ENCODE measurements at regions not wholly inside any gene's neighbourhood (a gene's known extent, or its start where the extent isn't known, plus 50 kb on each side); places are given as distances from the start of the nearest gene placed in this dataset.
"Not testable (repeated sequence)": the region's sequence is repeated elsewhere in the genome, so short reads cannot be mapped to it uniquely, and the experiment has no call there.

- Histone ChIP-seq H3K36me3 (no peaks in the 10 kb centered on the region), H3K4me1 (no peaks in the 10 kb centered on the region), H3K27me3 (no peaks in the 10 kb centered on the region), H3K4me2 (no peak overlapping the region), H3K4me3 (no peak overlapping the region), H3K9me3 (no peaks in the 10 kb centered on the region), H3K27ac (no peak overlapping the region), H4K20me1 (no peaks in the 10 kb centered on the region), H3K9ac (no peak overlapping the region)
- TF ChIP-seq Cebpa-rat (IDR thresholded peaks at IDR 0.05) = no peak
Measured at GRCh38 chr4:100907465-100908454, 389.9 kb upstream of the EMCN start.

DNA sequence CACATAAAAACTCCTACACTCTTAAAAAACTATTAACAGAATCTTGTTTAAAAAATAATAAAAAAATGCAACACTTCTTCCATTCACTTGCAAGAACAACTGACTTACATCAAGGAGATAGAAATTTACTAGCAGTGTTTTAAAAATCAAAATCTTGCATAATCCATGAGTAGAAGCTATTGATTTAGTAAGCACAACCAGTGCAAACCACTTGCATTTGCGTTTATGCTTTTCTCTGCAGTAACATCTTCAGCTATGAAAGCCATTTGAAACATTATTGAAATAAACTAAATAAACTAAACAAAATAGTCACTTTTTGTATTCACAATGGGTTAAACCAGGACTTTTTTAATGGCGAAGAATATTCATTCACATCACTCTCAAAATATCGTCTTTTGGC, 389.2 kb upstream of the EMCN start:
- H3K27me3 ChIP-seq = no peaks in the 10 kb centered on the region
- H3K4me3 ChIP-seq = no peak overlapping the region
- H3K36me3 ChIP-seq = no peaks in the 10 kb centered on the region
- no peak overlapping the region for H3K4me2 ChIP-seq
- TF ChIP-seq Cebpa-rat (IDR thresholded peaks at IDR 0.05) = no peak
- H3K9me3 ChIP-seq = no peaks in the 10 kb centered on the region
- no peak overlapping the region for H3K9ac ChIP-seq
- H3K27ac ChIP-seq = no peak overlapping the region
- H4K20me1 ChIP-seq = no peaks in the 10 kb centered on the region
- H3K4me1 ChIP-seq = no peaks in the 10 kb centered on the region

DNA sequence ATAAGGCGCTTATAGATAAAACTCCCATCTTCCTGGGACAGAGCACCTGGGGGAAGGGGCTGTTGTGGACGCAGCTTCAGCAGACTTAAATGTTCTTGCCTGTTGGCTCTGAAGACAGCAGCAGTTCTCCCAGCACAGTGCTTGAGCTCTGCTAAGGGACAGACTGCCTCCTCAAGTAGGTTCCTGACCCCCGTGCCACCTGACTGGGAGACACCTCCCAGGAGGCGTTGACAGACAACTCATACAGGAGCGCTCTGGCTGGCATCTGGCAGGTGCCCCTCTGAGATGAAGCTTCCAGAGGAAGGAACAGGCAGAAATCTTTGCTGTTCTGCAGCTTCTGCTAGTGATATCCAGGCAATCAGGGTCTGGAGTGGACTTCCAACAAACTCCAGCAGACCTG, 383.1 kb upstream of the EMCN start:
- H3K27ac ChIP-seq, H3K27me3 ChIP-seq, H3K36me3 ChIP-seq: not testable (repeated sequence)

DNA sequence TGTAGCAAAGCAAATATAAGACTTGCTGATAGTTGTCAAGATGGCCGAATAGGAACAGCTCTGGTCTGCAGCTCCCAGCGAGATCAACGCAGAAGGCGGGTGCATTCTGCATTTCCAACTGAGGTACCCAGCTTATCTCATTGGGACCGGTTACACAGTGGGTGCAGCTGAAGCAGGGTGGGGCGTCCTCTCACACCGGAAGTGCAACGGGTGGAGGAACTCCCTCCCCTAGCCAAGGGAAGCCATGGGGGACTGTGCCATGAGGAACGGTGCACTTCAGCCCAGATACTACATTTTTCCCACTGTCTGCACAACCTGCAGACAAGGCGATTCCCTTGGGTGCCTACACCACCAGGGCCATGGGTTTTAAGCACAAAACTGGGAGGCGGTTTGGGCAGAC, 382.3 kb upstream of the EMCN start:
- H3K36me3 ChIP-seq = no peaks in the 10 kb centered on the region
- H3K27me3 ChIP-seq = no peaks in the 10 kb centered on the region
- H3K4me2 ChIP-seq = no peak overlapping the region
- no peak overlapping the region for H3K27ac ChIP-seq
- no peak overlapping the region for H3K4me3 ChIP-seq
- H3K4me1 ChIP-seq = 0 out of 2 replicates have a peak, but pooled peaks cover 4% of the 10 kb centered on the region
- H3K9me3 ChIP-seq = no peaks in the 10 kb centered on the region
- no peaks in the 10 kb centered on the region for H4K20me1 ChIP-seq
- no peak for TF ChIP-seq Cebpa-rat (IDR thresholded peaks at IDR 0.05)
- no peak overlapping the region for H3K9ac ChIP-seq

More for the DNA sequence above, 383.1 kb upstream of the EMCN start:
- not testable (repeated sequence) for H3K9me3 ChIP-seq, H4K20me1 ChIP-seq, H3K9ac ChIP-seq, H3K4me1 ChIP-seq, H3K4me3 ChIP-seq, H3K4me2 ChIP-seq

DNA sequence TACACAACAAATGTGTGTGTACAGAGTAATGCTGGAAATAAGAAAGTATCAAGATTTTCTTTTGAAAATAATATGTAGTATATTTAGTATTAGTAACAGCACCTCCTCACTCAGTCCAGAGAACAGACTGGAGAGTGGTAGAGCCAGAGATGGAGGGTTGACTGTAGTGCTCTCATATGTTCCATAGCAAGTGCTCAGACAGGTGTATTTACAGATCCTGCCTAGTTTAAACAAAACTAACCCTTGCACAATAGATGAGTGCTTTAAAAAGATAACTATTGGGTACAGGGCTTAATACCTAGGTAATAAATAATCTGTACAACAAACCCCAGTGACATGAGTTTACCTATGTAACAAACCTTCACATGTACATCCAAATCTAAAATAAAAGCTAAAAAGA, 381.0 kb upstream of the EMCN start:
- TF ChIP-seq Cebpa-rat (IDR thresholded peaks at IDR 0.05) = no peak
- no peaks in the 10 kb centered on the region for H3K36me3 ChIP-seq
- no peak overlapping the region for H3K9ac ChIP-seq
- H3K27me3 ChIP-seq = no peaks in the 10 kb centered on the region
- no peaks in the 10 kb centered on the region for H4K20me1 ChIP-seq
- no peak overlapping the region for H3K4me2 ChIP-seq
- no peak overlapping the region for H3K27ac ChIP-seq
- no peak overlapping the region for H3K4me3 ChIP-seq
- 0 out of 2 replicates have a peak, but pooled peaks cover 5% of the 10 kb centered on the region for H3K4me1 ChIP-seq
- no peaks in the 10 kb centered on the region for H3K9me3 ChIP-seq

DNA sequence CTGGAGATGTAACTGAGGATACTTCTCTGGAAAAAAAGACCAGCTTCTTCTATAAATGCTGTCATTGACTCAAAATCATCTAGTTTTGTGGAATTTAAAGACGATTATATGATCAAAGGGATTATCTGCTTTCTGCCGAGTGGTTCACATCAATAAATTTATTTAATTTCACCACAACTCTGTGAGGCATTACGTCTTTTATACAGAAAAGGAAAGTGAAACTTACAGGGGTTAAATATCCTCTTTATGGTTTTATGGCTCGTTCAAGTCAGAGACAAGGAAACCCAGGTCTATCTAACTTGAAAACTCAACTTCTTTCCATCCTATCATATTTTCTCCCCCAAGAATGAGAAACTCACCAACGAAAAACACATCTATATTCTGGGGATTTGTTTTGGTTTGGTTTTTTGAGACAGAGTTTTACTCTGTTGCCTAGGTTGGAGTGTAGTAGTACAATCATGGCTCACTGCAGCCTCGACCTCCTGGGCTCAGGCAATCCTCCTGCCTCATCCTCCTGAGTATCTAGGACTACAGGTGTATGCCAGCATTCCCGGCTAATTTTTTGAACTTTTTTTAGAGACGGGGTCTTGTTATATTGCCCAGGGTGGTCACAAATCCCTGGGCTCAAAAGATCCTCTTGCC, 377.9 kb upstream of the EMCN start:
- Histone ChIP-seq H3K9me3 (no peaks in the 10 kb centered on the region), H3K4me1 (0 out of 2 replicates have a peak, but pooled peaks cover 5% of the 10 kb centered on the region), H3K27me3 (no peaks in the 10 kb centered on the region), H3K9ac (peak overlapping the region; percentile 26), H3K4me2 (peak overlapping the region; percentile 65), H3K27ac (peak overlapping the region; percentile 53), H4K20me1 (no peaks in the 10 kb centered on the region), H3K36me3 (no peaks in the 10 kb centered on the region), H3K4me3 (peak overlapping the region; percentile 57)
- TF ChIP-seq Cebpa-rat (IDR thresholded peaks at IDR 0.05) = no peak

DNA sequence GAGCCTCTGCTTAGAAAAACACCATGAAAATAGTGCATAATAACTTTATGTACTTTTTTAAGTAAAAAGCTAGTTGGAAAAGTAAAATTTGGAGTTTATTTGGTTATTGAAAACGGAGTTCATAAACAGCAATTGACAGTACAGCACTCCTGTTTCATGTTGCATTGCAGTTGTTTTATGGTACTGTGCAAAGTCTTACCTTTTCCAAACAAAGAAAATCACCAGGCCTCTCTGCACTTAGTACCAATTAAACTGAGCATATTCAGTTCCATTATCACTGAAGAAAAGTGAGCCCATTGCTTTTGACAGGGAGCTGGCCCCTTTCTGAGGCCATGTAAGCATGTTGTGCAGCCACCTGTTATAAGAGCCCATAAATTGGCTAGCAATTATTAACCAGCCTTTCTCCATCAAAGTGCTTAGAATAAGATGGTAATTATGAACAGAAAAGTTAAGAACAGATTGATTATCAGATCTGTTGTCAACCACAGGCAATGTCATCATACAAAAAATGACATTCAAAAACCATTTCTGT, 376.6 kb upstream of the EMCN start:
- Histone ChIP-seq H3K4me1 (0 out of 2 replicates have a peak, but pooled peaks cover 5% of the 10 kb centered on the region), H3K27me3 (no peaks in the 10 kb centered on the region), H3K9ac (no peak overlapping the region), H4K20me1 (no peaks in the 10 kb centered on the region), H3K27ac (no peak overlapping the region), H3K4me2 (no peak overlapping the region), H3K4me3 (no peak overlapping the region), H3K36me3 (no peaks in the 10 kb centered on the region), H3K9me3 (no peaks in the 10 kb centered on the region)
- TF ChIP-seq Cebpa-rat (IDR thresholded peaks at IDR 0.05) = no peak

DNA sequence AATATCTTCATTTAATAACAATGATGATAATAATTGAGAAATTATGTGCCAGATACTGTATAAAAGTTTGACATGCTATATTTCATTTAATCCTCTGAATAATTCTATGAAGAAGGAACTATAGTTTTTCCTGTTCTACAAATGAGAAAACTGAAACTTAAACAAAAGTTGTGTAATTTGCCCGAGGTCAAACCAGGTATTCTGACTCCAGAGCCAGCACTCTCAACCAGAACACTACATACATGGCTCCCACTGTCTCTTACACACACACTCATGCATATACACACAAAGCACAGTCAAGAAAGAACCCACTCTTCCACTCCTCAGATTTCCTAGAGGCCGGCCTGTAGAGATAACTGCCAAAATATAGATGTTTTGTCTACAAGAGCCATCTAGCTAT, 374.0 kb upstream of the EMCN start:
- no peak overlapping the region for H3K9ac ChIP-seq
- H3K9me3 ChIP-seq = no peaks in the 10 kb centered on the region
- no peak overlapping the region for H3K4me2 ChIP-seq
- 0 out of 2 replicates have a peak, but pooled peaks cover 5% of the 10 kb centered on the region for H3K4me1 ChIP-seq
- H3K36me3 ChIP-seq = no peaks in the 10 kb centered on the region
- H3K4me3 ChIP-seq = no peak overlapping the region
- no peak for TF ChIP-seq Cebpa-rat (IDR thresholded peaks at IDR 0.05)
- no peak overlapping the region for H3K27ac ChIP-seq
- H3K27me3 ChIP-seq = no peaks in the 10 kb centered on the region
- no peaks in the 10 kb centered on the region for H4K20me1 ChIP-seq

DNA sequence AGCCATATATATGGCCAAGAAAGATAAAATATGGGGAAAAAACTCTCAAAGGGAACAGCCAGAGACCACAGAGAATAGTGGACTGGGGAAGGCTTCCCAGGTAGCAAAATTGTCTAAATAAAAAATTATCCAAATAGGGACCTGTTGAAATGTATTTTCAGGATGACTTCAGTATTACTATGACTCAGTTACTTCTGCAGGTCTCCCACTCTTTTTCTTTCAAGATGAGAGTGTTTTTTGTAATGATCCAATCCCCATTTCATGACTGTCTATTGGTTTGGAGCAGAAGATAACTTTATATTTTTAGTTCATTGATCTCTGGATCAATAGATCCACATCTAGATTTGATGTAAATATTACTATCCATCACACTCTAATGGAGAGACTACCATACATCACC, 372.1 kb upstream of the EMCN start:
- H3K27ac ChIP-seq = no peak overlapping the region
- H3K36me3 ChIP-seq = no peaks in the 10 kb centered on the region
- no peak overlapping the region for H3K4me3 ChIP-seq
- no peaks in the 10 kb centered on the region for H4K20me1 ChIP-seq
- H3K4me2 ChIP-seq = no peak overlapping the region
- no peaks in the 10 kb centered on the region for H3K4me1 ChIP-seq
- no peak overlapping the region for H3K9ac ChIP-seq
- H3K9me3 ChIP-seq = 0 out of 2 replicates have a peak, but pooled peaks cover 4% of the 10 kb centered on the region
- TF ChIP-seq Cebpa-rat (IDR thresholded peaks at IDR 0.05) = no peak
- H3K27me3 ChIP-seq = no peaks in the 10 kb centered on the region

- TF ChIP-seq Cebpa-rat (IDR thresholded peaks at IDR 0.05) = no peak
- H4K20me1 ChIP-seq = no peaks in the 10 kb centered on the region
- no peak overlapping the region for H3K4me3 ChIP-seq
- no peaks in the 10 kb centered on the region for H3K27me3 ChIP-seq
- 0 out of 2 replicates have a peak, but pooled peaks cover 4% of the 10 kb centered on the region for H3K9me3 ChIP-seq
- no peak overlapping the region for H3K9ac ChIP-seq
- H3K4me2 ChIP-seq = no peak overlapping the region
- H3K4me1 ChIP-seq = no peaks in the 10 kb centered on the region
- no peaks in the 10 kb centered on the region for H3K36me3 ChIP-seq
- no peak overlapping the region for H3K27ac ChIP-seq
Measured at GRCh38 chr4:100889401-100889800, 371.6 kb upstream of the EMCN start.

All from BLaER1 (cell line).